GM21367 (cell line): ENCODE measurements at regions not wholly inside any gene's neighbourhood (a gene's known extent, or its start where the extent isn't known, plus 50 kb on each side); places are given as distances from the start of the nearest gene placed in this dataset.

Experiments used
- ATAC-seq: cut with Tn5 transposase; IDR thresholded peaks from one replicate; pipeline ENCODE4 v1.9.1; 2021; ENCODE audit not compliant: unreplicated experiment

GRCh38 chr2:111633189-111633588, 250.8 kb downstream of the ANAPC1 start:
- ATAC-seq: no peak

- no peak for ATAC-seq
Measured at GRCh38 chr2:111633643-111634042, 250.3 kb downstream of the ANAPC1 start.

GRCh38 chr2:111634050-111634794, 249.8 kb downstream of the ANAPC1 start:
- ATAC-seq: no peak

- ATAC-seq: no peak
Measured at GRCh38 chr2:111634995-111635538, 248.9 kb downstream of the ANAPC1 start.

GRCh38 chr2:111636905-111637304, 247.1 kb downstream of the ANAPC1 start:
- ATAC-seq: no peak

- ATAC-seq: no peak
Measured at GRCh38 chr2:111638274-111638877, 245.6 kb downstream of the ANAPC1 start.

GRCh38 chr2:111640480-111640879, 243.5 kb downstream of the ANAPC1 start:
- ATAC-seq: no peak

GRCh38 chr2:111642586-111643327, 241.2 kb downstream of the ANAPC1 start:
- no peak for ATAC-seq

- no peak for ATAC-seq
Measured at GRCh38 chr2:111643759-111644158, 240.2 kb downstream of the ANAPC1 start.

GRCh38 chr2:111647359-111647758, 236.6 kb downstream of the ANAPC1 start:
- ATAC-seq: no peak

GRCh38 chr2:111652038-111652437, 232.0 kb downstream of the ANAPC1 start:
- ATAC-seq: no peak

- ATAC-seq: no peak
Measured at GRCh38 chr2:111652681-111653080, 231.3 kb downstream of the ANAPC1 start.

GRCh38 chr2:111653103-111653624, 230.8 kb downstream of the ANAPC1 start:
- no peak for ATAC-seq

GRCh38 chr2:111653913-111654312, 230.1 kb downstream of the ANAPC1 start:
- ATAC-seq: no peak

GRCh38 chr2:111654829-111655228, 229.2 kb downstream of the ANAPC1 start:
- no peak for ATAC-seq

- ATAC-seq: no peak
Measured at GRCh38 chr2:111656436-111656835, 227.6 kb downstream of the ANAPC1 start.

GRCh38 chr2:111656894-111657293, 227.1 kb downstream of the ANAPC1 start:
- no peak for ATAC-seq

GRCh38 chr2:111657351-111657975, 226.5 kb downstream of the ANAPC1 start:
- no peak for ATAC-seq

- no peak for ATAC-seq
Measured at GRCh38 chr2:111659361-111660333, 224.3 kb downstream of the ANAPC1 start.

- no peak for ATAC-seq
Measured at GRCh38 chr2:111660811-111661210, 223.2 kb downstream of the ANAPC1 start.
